Activated CD4-positive, alpha-beta T cell treated with anti-CD3 and anti-CD28 coated beads, Interleukin-2, amount 10 ng/mL, durations not matched to agents 24 days and 14 days (primary cell): ENCODE measurements at regions not wholly inside any gene's neighbourhood (a gene's known extent, or its start where the extent isn't known, plus 50 kb on each side); places are given as distances from the start of the nearest gene placed in this dataset.
"Not testable (repeated sequence)": the region's sequence is repeated elsewhere in the genome, so short reads cannot be mapped to it uniquely, and the experiment has no call there.

Source experiments
- DNase-seq: peaks from one replicate; pipeline ENCODE4 v3.0.0; 2022
- H3K27ac Mint-ChIP-seq: one replicate; pipeline ENCODE4 v1.8.0; 2022; ENCODE audit warnings: mild to moderate bottlenecking, mixed read lengths
- H3K27me3 Mint-ChIP-seq: one replicate; pipeline ENCODE4 v1.8.0; 2022; ENCODE audit warnings: mixed read lengths
- H3K36me3 Mint-ChIP-seq: one replicate; pipeline ENCODE4 v1.8.0; 2022; ENCODE audit warnings: low read depth, mild to moderate bottlenecking, mixed read lengths
- H3K4me1 Mint-ChIP-seq: one replicate; pipeline ENCODE4 v1.8.0; 2021; ENCODE audit warnings: mixed read lengths
- H3K4me3 Mint-ChIP-seq: one replicate; pipeline ENCODE4 v1.8.0; 2022; ENCODE audit warnings: mild to moderate bottlenecking, moderate library complexity, mixed read lengths
- H3K9me3 Mint-ChIP-seq: one replicate; pipeline ENCODE4 v1.8.0; 2021; ENCODE audit warnings: mixed read lengths
- intact Hi-C: fragments of 100-400 bp; cut with micrococcal nuclease; formaldehyde crosslinking; loops from one replicate; pipeline ENCODE4 v1.15.1; 2023

DNA sequence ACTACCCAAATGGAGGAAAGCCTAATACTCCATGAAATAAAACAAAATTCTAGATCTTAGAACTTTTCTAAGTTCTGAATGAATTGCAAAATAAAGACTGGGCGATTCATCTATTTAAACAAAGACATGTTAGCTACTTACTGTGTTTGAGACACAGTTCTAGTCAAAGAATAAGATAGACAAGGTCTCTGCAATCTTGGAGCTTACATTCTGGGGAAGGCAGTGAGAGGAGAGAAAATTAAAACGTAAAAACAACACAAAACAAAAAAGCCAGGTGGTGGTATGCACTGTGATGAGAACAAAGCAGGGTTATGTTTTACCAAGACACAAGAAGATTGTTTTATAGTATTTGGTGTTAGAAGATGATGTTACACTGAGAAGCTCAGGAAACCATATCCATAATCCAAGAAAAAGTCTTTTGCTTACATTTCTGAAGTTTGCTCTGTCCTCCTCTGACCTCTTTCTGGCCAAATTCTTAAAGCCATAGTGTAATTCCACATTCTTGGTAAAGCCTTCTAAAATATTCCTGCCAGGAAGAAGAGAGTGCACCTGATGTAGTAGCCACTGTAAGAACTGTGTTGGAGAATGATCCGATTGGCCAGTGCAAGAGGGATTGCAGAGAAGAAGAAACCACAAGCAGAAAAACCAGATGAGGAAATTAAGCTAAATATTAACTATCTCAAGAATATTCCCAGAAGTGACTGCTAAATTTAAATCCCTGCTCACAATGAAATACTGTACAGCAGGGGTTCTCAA lies 218.4 kb downstream of the PCSK1 start:
- no peak overlapping the region for H3K4me3 Mint-ChIP-seq
- no peak overlapping the region for H3K27ac Mint-ChIP-seq

DNA sequence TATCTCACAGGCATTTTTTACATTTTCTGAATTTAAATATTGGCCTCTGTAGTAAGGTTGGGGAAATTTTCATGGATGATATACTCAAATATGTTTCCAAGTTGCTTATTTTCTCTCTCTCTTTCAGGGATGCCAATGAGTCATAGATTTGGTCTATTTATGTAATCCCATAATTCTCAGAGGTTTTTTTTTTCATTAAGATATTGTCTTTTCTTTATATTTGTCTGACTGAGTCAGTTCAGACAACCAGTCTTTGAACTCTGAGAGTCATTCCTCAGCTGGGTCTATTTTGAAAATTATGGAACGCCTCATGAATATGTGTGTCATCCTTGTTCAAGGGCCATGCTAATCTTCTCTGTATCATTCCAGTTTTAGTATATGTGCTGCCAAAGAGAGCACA lies 223.2 kb downstream of the PCSK1 start:
- Mint-ChIP-seq H3K27me3 (peaks cover 21% of the 10 kb centered on the region), H3K4me3 (no peak overlapping the region), H3K36me3 (peaks cover 4% of the 10 kb centered on the region), H3K9me3 (peaks cover 30% of the 10 kb centered on the region), H3K27ac (no peak overlapping the region), H3K4me1 (no peaks in the 10 kb centered on the region)
- no peak for DNase-seq
- intact Hi-C loops, result no loop called here

More for the DNA sequence above, 218.4 kb downstream of the PCSK1 start:
- DNase-seq, result no peak
- no peaks in the 10 kb centered on the region for H3K4me1 Mint-ChIP-seq
- peaks cover 13% of the 10 kb centered on the region for H3K27me3 Mint-ChIP-seq
- H3K36me3 Mint-ChIP-seq, result no peaks in the 10 kb centered on the region
- intact Hi-C loops, result no loop called here
- peaks cover 5% of the 10 kb centered on the region for H3K9me3 Mint-ChIP-seq

DNA sequence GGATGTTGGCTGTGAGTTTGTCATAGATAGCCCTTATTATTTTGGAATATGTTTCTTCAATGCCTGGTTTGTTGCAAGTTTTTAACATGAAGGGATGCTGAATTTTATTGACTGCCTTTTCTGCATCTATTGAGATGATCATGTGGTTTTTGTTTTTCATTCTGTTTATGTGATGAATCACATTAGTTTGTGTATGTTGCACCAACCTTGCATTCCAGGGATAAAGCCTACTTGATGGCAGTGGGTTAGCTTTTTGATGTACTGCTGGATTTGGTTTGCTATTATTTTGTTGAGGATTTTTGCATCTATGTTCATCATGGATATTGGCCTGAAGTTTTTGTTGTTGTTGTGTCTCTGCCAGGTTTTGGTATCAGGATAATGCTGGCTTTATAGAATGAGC lies 225.6 kb downstream of the PCSK1 start:
- DNase-seq, result no peak
- Mint-ChIP-seq H3K9me3 (peaks cover 30% of the 10 kb centered on the region), H3K27ac (no peak overlapping the region), H3K4me1 (no peaks in the 10 kb centered on the region), H3K36me3 (peaks cover 4% of the 10 kb centered on the region), H3K27me3 (peaks cover 19% of the 10 kb centered on the region), H3K4me3 (no peak overlapping the region)
- intact Hi-C loops, result no loop called here

DNA sequence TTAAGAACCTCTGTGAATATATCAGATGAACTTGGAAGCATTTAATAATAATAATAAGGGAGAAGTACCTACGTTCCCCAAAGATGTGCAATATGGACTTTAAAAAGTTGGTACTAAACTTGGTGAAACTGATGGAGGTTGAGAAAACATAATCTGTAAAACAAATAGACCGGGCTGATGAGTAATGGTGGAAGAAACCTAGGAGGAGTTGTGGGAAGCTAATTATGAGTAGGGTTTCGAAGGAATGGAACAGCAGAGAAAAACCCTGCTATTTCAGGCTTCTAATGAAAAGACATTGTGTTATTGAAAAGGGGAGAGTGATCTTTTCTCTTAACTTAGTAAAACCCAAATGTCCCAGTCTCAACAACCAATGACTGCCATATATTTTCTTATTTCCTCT lies 229.3 kb downstream of the PCSK1 start:
- no peak for DNase-seq
- peaks cover 20% of the 10 kb centered on the region for H3K9me3 Mint-ChIP-seq
- H3K27ac Mint-ChIP-seq, result no peak overlapping the region
- intact Hi-C loops, result no loop called here
- H3K27me3 Mint-ChIP-seq, result peaks cover 13% of the 10 kb centered on the region
- peaks cover 4% of the 10 kb centered on the region for H3K36me3 Mint-ChIP-seq
- no peaks in the 10 kb centered on the region for H3K4me1 Mint-ChIP-seq
- H3K4me3 Mint-ChIP-seq, result no peak overlapping the region

DNA sequence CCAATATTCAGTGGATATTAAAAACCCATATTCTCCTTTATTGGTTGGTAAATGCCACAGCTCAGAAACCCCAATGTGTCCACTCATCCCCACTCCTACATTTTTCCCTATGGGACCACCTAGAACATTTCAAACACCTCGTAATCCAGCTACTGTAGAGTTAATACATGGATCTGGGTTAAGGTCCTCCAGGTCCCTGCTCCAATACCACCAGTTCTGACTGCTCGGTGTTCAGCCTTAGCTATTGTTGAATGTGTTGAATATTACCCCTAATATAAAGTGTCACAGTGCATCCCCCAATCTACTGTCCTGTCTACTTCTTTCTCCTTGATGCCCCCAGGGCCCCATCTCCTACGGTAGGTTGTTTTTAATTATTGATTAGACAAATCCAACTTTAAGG lies 231.5 kb downstream of the PCSK1 start:
- intact Hi-C loops, result no loop called here
- H3K4me3 Mint-ChIP-seq, result no peak overlapping the region
- H3K36me3 Mint-ChIP-seq, result no peaks in the 10 kb centered on the region
- H3K27ac Mint-ChIP-seq, result no peak overlapping the region
- DNase-seq, result no peak
- H3K4me1 Mint-ChIP-seq, result no peaks in the 10 kb centered on the region
- peaks cover 8% of the 10 kb centered on the region for H3K27me3 Mint-ChIP-seq
- peaks cover 2% of the 10 kb centered on the region for H3K9me3 Mint-ChIP-seq

DNA sequence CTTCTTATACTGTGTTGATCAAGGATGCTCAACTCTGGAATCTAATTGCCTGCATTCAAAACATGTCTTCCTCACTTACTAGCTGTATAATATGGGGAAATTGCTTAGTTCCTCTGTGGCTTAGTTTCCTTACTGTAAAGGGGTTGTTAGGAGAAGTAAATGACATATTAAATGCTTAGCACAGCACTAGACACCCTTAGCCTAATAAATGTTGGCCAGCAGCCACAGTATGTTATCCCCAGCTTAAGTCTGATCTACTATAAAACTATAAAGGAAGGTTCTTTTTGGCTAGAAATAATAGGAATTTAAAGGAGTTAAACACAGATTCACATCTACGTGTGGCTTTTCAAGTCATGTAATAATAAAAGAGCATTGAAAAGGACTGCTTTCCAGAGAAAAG lies 232.4 kb downstream of the PCSK1 start:
- intact Hi-C loops, result no loop called here
- no peak overlapping the region for H3K27ac Mint-ChIP-seq
- no peaks in the 10 kb centered on the region for H3K9me3 Mint-ChIP-seq
- DNase-seq, result no peak
- no peaks in the 10 kb centered on the region for H3K36me3 Mint-ChIP-seq
- H3K27me3 Mint-ChIP-seq, result peaks cover 8% of the 10 kb centered on the region
- H3K4me1 Mint-ChIP-seq, result no peaks in the 10 kb centered on the region
- H3K4me3 Mint-ChIP-seq, result no peak overlapping the region

DNA sequence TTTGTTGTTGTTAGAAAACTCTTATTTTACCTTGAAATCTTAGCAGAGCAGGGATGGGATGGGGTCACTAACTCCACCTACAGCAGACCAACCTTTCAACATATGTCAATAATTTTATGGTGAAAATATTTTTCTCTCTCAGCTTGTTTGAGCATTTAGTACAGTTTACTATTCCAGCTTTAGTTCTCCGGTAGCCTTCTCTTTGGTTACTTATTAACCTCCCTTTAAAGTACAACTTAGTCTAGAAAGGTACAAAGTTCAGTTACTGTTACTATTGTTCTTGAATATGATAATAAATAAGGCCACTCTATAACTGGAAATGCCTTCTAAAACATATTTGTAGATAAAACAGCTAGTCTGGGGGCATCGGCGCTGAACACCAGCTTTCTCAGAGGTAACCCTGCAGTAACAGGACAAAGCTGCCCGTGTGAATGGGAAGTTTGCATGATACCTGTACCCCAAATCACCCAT lies 233.3 kb downstream of the PCSK1 start:
- Mint-ChIP-seq H3K9me3 (no peaks in the 10 kb centered on the region), H3K36me3 (no peaks in the 10 kb centered on the region), H3K27ac (no peak overlapping the region), H3K27me3 (peaks cover 6% of the 10 kb centered on the region), H3K4me1 (no peaks in the 10 kb centered on the region), H3K4me3 (no peak overlapping the region)
- DNase-seq, result no peak
- intact Hi-C loops, result no loop called here

DNA sequence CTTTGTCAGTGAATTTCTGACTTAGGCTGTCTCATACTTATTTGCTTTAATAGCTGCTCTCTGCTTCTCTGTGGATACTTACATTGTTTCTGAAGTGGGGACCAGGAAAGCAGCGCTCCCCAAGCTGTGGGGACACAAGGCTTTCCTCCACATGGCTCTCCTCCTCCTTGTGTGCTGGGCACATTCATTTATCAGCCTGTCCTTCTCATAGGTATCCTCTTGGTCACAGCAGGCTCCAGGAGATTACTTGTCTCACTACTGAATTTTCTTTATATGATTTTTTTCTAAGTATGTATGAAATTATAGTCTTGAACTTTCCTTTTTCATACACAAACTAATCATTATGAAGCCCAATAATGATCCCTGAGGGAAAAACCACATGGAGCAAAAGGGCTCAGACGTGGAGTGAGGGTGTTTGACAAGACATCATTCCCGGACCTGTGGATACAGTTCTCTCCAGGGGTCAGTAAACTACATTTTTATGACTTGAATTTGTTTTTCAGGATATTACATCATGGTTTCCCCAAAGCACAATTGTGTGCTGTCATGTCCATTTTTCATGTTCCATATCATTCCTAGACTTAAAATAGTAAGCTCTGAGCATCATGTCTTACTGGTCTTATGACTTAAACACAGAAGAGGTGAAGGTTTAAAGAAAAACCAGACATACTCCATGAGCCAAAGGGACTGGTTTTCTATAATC lies 234.5 kb downstream of the PCSK1 start:
- Mint-ChIP-seq H3K4me3 (no peak overlapping the region), H3K27ac (no peak overlapping the region), H3K9me3 (no peaks in the 10 kb centered on the region), H3K36me3 (no peaks in the 10 kb centered on the region), H3K27me3 (peaks cover 7% of the 10 kb centered on the region), H3K4me1 (peaks cover 1% of the 10 kb centered on the region)
- intact Hi-C loops, result no loop called here
- no peak for DNase-seq

DNA sequence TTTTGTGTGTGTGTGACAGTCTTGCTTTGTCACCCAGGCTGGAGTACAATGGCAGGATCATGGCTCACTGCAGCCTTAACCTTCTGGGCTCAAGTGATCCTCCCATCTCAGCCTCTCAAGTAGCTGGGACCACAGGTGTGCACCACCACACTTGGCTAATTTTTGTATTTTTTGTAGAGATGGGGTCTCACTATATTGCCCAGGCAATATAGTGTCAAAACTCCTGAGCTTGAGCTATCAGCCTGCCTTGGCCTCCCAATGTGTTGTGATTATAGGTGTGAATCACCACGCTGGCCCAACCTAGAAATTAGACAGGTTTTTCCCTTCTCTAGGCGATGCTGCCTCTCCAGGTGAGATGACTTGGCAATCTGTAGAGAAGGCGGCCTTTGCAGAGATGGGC lies 235.3 kb downstream of the PCSK1 start:
- H3K27ac Mint-ChIP-seq, H3K4me1 Mint-ChIP-seq, H3K4me3 Mint-ChIP-seq, H3K27me3 Mint-ChIP-seq, H3K36me3 Mint-ChIP-seq, intact Hi-C loops, H3K9me3 Mint-ChIP-seq, DNase-seq: not testable (repeated sequence)

DNA sequence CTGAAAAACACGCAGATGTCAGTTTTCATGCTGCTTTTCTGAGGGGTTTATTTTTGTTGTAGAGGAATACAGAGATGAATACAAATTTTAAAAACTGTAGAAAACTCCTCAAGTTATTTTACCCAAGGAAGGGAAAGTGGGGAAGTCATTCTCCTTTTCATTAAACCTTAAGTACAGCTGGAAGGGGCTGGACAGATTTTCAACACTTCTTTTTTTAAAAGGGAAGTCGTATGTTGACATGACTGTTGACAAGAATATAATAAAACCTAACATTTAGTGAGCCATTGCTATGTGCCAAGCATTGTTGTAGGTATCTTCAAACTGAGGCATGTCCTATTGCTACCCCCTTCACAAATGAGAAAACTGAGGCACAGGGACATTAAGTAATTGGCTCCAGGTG lies 235.7 kb upstream of the ELL2 start:
- Mint-ChIP-seq H3K9me3 (no peaks in the 10 kb centered on the region), H3K27ac (no peak overlapping the region), H3K36me3 (no peaks in the 10 kb centered on the region), H3K27me3 (peaks cover 5% of the 10 kb centered on the region), H3K4me3 (no peak overlapping the region), H3K4me1 (peaks cover 1% of the 10 kb centered on the region)
- intact Hi-C loops, result no loop called here
- DNase-seq, result no peak

DNA sequence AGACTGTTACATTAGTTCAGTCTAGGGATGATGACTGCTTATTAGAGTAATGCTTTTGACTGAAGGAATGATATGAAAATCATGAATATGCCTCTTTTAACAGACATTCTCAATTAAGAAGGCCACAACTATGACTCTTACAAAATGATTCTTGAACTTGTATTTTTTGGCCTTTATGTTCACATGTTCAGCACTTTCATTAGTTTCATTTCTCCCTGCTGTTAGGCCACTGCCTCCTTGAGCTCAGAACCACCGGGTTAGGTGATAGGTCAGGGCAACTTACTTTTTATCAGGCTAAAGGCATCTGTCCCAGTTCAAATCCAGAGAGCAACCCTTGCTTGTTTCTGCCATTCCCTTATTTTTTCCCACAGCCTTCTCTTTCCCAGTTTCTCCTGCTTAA lies 235.2 kb upstream of the ELL2 start:
- intact Hi-C loops, result no loop called here
- peaks cover 5% of the 10 kb centered on the region for H3K27me3 Mint-ChIP-seq
- no peak overlapping the region for H3K4me3 Mint-ChIP-seq
- no peak overlapping the region for H3K27ac Mint-ChIP-seq
- no peaks in the 10 kb centered on the region for H3K9me3 Mint-ChIP-seq
- H3K4me1 Mint-ChIP-seq, result peaks cover 1% of the 10 kb centered on the region
- DNase-seq, result no peak
- no peaks in the 10 kb centered on the region for H3K36me3 Mint-ChIP-seq

DNA sequence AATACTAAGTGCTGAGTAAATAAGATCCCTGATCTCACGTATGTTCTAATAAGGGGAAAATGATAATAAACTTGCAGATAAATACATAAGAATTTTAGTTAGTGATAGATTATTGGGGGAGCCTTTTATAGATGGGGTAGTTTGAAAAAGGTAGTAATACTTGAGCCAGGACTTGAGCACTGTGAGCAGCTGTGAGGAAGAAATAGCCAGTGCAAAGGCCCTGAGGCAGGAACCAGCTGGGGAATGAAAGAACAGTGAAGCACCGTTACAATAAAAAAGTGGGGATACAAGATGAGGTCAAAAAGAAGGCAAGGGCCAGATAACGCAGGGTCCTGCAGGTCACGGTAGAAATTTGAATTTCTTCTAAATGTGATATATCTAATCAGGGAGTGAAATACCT lies 234.8 kb upstream of the ELL2 start:
- intact Hi-C loops, result no loop called here
- H3K4me3 Mint-ChIP-seq, result no peak overlapping the region

DNA sequence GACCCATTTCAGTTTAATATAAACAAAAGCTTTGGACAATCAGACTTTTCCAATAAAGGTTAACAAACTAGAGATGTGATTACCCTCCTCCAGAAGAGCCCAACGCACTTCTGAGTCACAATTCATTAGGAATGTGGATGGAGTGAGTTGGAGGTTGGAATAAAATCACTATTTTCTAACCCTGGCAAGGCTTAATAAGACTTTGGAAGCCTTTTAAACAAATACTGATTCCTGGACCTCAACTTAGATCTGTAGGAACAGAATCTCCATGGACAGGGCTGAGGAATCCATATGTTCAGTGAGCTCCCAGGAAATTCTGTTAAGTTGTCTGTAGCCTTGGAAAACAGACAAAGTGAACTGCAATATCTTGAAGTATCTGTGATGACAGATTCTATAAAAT lies 233.5 kb upstream of the ELL2 start:
- Mint-ChIP-seq H3K9me3 (no peaks in the 10 kb centered on the region), H3K27me3 (peaks cover 2% of the 10 kb centered on the region), H3K27ac (no peak overlapping the region), H3K4me3 (no peak overlapping the region), H3K4me1 (peaks cover 1% of the 10 kb centered on the region), H3K36me3 (no peaks in the 10 kb centered on the region)
- intact Hi-C loops, result no loop called here
- DNase-seq, result no peak

More for the DNA sequence above, 234.8 kb upstream of the ELL2 start:
- H3K9me3 Mint-ChIP-seq, result no peaks in the 10 kb centered on the region
- no peak overlapping the region for H3K27ac Mint-ChIP-seq
- DNase-seq, result no peak
- no peaks in the 10 kb centered on the region for H3K36me3 Mint-ChIP-seq
- H3K4me1 Mint-ChIP-seq, result peaks cover 1% of the 10 kb centered on the region
- H3K27me3 Mint-ChIP-seq, result peaks cover 5% of the 10 kb centered on the region

DNA sequence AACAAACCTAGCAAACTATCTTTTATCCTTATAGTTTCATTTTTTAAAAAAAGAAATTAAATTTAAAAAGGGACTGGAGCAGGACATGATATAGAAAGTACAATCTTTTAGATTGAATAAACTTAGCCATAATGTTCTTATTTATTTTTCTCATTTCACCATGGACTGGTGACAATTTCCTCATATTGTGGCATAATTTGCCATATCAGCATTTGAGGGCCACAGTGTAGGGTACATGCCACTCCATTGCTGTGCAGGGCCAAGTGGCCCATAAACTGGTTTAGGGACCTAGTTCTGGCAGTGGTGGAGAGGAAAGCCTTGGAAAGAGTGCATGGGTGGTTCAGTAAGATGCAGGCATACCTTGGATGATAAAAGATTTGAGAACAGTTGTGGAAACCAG lies 232.9 kb upstream of the ELL2 start:
- Mint-ChIP-seq H3K27ac (no peak overlapping the region), H3K9me3 (no peaks in the 10 kb centered on the region), H3K36me3 (no peaks in the 10 kb centered on the region), H3K4me3 (no peak overlapping the region), H3K27me3 (peaks cover 4% of the 10 kb centered on the region), H3K4me1 (peaks cover 1% of the 10 kb centered on the region)
- intact Hi-C loops, result no loop called here
- DNase-seq, result no peak
